Kidney epithelial cell (primary cell): ENCODE measurements at regions not wholly inside any gene's neighbourhood (a gene's known extent, or its start where the extent isn't known, plus 50 kb on each side); places are given as distances from the start of the nearest gene placed in this dataset.
"Not testable (repeated sequence)": the region's sequence is repeated elsewhere in the genome, so short reads cannot be mapped to it uniquely, and the experiment has no call there.

ENCODE experiments used
- DNase-seq: peaks from one replicate; pipeline ENCODE4 v3.0.0-alpha.2; 2010; ENCODE audit warnings: low read depth
- H3K27me3 ChIP-seq: 2 replicates; pipeline ENCODE4 v1.6.0; 2011; ENCODE audit warnings: low read length; ENCODE audit not compliant: control insufficient read depth, insufficient read depth
- H3K36me3 ChIP-seq: 2 replicates; pipeline ENCODE4 v1.5.1; 2011; ENCODE audit warnings: low read length; ENCODE audit not compliant: control insufficient read depth, insufficient read depth
- H3K4me3 ChIP-seq: 2 replicates; pipeline ENCODE4 v1.5.1; 2011; ENCODE audit warnings: low read depth, mild to moderate bottlenecking, control low read depth, low read length
- TF ChIP-seq, protein P1 (sequence below): IDR thresholded peaks from 2 replicates; pipeline ENCODE4 v1.5.1; 2011; ENCODE audit warnings: mild to moderate bottlenecking, moderate library complexity, low read length, control low read depth, inconsistent platforms; ENCODE audit not compliant: insufficient read depth, poor library complexity, severe bottlenecking

DNA sequence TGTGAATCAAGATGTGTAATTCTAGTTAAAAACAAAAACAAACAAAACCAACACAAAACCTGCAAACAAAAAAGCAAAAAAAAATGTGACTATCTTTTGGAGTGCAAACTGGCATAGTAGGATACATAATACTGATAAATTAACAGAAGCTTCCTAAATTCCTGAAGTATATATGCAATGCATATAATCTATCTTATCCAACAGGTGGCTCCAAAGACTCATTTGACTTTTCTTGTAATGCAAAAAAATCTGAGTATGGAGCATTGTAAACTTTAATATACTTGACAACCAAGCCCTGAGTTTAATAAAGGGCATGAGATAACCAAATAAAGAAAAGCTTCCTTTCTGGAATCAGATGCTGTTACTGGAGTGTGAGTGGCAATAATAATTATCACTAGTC is 1003.6 kb downstream of the FSCB start:
- no peaks in the 10 kb centered on the region for H3K27me3 ChIP-seq
- no peak overlapping the region for H3K4me3 ChIP-seq
- no peak for DNase-seq
- TF ChIP-seq, protein P1, sequence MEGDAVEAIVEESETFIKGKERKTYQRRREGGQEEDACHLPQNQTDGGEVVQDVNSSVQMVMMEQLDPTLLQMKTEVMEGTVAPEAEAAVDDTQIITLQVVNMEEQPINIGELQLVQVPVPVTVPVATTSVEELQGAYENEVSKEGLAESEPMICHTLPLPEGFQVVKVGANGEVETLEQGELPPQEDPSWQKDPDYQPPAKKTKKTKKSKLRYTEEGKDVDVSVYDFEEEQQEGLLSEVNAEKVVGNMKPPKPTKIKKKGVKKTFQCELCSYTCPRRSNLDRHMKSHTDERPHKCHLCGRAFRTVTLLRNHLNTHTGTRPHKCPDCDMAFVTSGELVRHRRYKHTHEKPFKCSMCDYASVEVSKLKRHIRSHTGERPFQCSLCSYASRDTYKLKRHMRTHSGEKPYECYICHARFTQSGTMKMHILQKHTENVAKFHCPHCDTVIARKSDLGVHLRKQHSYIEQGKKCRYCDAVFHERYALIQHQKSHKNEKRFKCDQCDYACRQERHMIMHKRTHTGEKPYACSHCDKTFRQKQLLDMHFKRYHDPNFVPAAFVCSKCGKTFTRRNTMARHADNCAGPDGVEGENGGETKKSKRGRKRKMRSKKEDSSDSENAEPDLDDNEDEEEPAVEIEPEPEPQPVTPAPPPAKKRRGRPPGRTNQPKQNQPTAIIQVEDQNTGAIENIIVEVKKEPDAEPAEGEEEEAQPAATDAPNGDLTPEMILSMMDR, result no peak
- H3K36me3 ChIP-seq, result no peaks in the 10 kb centered on the region

DNA sequence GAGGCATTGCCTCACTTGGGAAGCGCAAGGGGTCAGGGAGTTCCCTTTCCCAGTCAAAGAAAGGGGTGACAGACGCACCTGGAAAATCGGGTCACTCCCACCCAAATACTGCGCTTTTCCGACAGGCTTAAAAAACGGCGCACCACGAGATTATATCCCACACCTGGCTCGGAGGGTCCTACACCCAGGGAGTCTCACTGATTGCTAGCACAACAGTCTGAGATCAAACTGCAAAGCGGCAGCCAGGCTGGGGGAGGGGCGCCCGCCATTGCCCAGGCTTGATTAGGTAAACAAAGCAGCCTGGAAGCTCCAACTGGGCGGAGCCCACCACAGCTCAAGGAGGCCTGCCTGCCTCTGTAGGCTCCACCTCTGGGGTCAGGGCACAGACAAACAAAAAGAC is 1014.7 kb downstream of the FSCB start:
- not testable (repeated sequence) for H3K27me3 ChIP-seq, H3K4me3 ChIP-seq, H3K36me3 ChIP-seq, DNase-seq

DNA sequence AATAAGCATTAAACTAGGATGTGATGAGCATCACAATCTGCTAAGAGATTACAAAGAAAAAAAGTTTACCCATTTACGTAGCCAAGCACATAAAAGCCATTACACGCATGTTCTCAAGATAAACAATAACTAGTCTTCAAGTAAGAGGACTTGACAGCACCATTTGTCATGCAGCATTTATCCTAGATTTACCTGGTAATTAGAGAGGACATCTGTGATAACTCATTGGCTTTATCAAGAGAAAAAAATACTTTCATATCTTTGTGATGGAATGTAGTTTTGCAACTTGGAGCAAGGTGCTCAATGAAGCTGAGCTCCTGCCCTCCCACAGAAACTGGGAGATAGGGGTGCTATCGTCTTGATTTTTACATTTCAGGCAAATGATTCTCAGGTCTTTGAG is 1023.7 kb downstream of the FSCB start:
- no peaks in the 10 kb centered on the region for H3K36me3 ChIP-seq
- DNase-seq, result no peak
- TF ChIP-seq, protein P1, result no peak

DNA sequence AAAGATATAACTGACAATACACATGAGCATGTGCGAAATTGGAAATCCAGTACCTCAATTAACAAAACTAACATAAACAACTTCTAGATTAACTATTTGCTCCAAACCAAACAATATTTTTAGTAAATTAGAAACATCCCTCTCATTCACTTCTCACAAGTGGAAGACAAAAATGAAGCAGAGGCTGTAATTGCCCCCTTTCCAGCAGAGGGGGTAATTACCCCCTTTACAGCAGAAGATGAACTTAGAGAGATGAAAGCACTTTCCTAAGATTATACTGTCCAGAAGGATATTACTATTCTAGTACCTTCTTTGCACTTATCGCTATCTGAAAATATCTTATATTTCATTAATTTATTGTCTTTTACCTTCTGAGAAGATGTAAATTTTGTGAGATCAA is 1025.2 kb downstream of the FSCB start:
- DNase-seq, result no peak
- TF ChIP-seq, protein P1, result no peak

More for the DNA sequence above, 1023.7 kb downstream of the FSCB start:
- Histone ChIP-seq H3K4me3 (no peak overlapping the region), H3K27me3 (no peaks in the 10 kb centered on the region)

DNA sequence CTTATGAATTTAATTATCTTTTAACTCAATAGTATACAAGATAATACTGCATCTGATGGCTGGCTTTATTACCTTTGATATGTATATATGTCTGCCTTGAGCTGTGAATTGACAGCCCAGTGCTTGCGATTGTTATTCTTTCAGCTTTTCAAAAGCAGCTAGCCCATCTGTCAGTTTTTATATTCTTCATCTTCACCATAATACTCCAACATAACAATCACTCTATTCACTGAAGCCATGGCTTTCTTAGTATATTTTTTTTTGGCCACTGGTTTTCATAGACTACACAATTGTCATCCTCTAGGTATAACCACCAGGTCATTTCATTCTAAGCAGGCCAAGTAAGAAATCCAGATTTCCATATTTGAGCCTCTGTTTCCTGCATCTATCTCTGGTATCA is 1026.1 kb downstream of the FSCB start:
- Histone ChIP-seq H3K27me3 (no peaks in the 10 kb centered on the region), H3K36me3 (no peaks in the 10 kb centered on the region), H3K4me3 (no peak overlapping the region)
- TF ChIP-seq, protein P1, result no peak
- DNase-seq, result no peak

More for the DNA sequence above, 1025.2 kb downstream of the FSCB start:
- Histone ChIP-seq H3K27me3 (no peaks in the 10 kb centered on the region), H3K36me3 (no peaks in the 10 kb centered on the region), H3K4me3 (no peak overlapping the region)

DNA sequence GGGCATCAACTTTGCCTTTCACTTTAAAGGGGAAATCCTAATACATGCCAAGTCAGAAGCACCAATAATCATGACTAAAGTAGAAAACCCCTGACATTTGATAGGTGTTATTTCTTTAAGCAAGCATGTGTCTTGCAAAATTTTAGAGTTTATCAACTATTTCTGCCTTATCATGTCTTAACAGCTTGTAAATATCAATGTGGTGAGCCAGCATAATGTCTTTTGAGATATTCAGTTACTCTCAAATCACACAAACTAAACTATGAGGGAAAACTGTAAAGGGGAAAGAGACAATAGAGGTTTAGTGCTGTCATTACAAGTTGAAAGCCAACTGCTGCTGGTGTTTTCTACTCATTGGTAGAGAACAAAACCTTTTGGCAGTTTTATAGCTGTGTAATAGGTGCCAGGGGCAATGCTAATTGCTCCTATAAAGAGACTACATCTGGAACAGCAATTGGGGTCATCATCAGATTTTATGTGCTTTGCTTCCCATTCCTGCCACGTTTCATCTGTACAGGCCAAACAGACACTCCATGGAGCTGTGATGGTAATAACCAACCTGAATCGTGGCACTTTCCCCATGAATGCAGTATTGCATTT is 1027.4 kb downstream of the FSCB start:
- TF ChIP-seq, protein P1, result no peak
- Histone ChIP-seq H3K27me3 (no peaks in the 10 kb centered on the region), H3K36me3 (no peaks in the 10 kb centered on the region), H3K4me3 (no peak overlapping the region)
- no peak for DNase-seq
